GM12865 (cell line): ENCODE measurements at regions not wholly inside any gene's neighbourhood (a gene's known extent, or its start where the extent isn't known, plus 50 kb on each side); places are given as distances from the start of the nearest gene placed in this dataset.
A peak's percentile ranks its signal among the peaks of the same experiment; 100 is the strongest.

Source experiments
- DNase-seq: peaks from one replicate; pipeline ENCODE4 v3.0.0; 2010; ENCODE audit warnings: low read depth
- H3K4me3 ChIP-seq: 2 replicates; pipeline ENCODE4 v1.5.1; 2011; ENCODE audit warnings: mild to moderate bottlenecking, low read depth, low read length, control low read depth
- CTCF ChIP-seq: IDR thresholded peaks from 2 replicates; pipeline ENCODE4 v1.5.1; 2011; ENCODE audit warnings: low read length, control low read depth, low read depth, inconsistent platforms; ENCODE audit not compliant: insufficient read depth; ENCODE audit errors: missing control alignments

GRCh38 chr14:38836539-38836938 lies 266.5 kb downstream of the SEC23A start:
- DNase-seq, result no peak
- no peak for TF ChIP-seq CTCF
- no peak overlapping the region for H3K4me3 ChIP-seq

- no peak for DNase-seq
- no peak overlapping the region for H3K4me3 ChIP-seq
- no peak for TF ChIP-seq CTCF
Measured at GRCh38 chr14:38835874-38836273, 267.2 kb downstream of the SEC23A start.

- TF ChIP-seq CTCF, result no peak
- no peak for DNase-seq
- H3K4me3 ChIP-seq, result no peak overlapping the region
Measured at GRCh38 chr14:38828183-38828827, 274.7 kb downstream of the SEC23A start.

GRCh38 chr14:38824706-38825105 lies 278.3 kb downstream of the SEC23A start:
- no peak overlapping the region for H3K4me3 ChIP-seq
- DNase-seq, result no peak
- no peak for TF ChIP-seq CTCF

GRCh38 chr14:38818555-38818954 lies 284.5 kb downstream of the SEC23A start:
- no peak for TF ChIP-seq CTCF
- DNase-seq, result no peak
- no peak overlapping the region for H3K4me3 ChIP-seq

- DNase-seq, result no peak
- peak; percentile 15 for TF ChIP-seq CTCF
- H3K4me3 ChIP-seq, result no peak overlapping the region
Measured at GRCh38 chr14:38808734-38809455, 294.1 kb downstream of the SEC23A start.
